Breast epithelium (tissue), 3 donors: ENCODE measurements at regions not wholly inside any gene's neighbourhood (a gene's known extent, or its start where the extent isn't known, plus 50 kb on each side); places are given as distances from the start of the nearest gene placed in this dataset.

Source experiments
- CTCF ChIP-seq, 3 donors: fragments of 450-650 bp; IDR thresholded peaks; one replicate each; pipeline ENCODE4 v1.5.1; 2016 to 2017; ENCODE audit warnings: antibody characterized with exemption in 3 of 3, mild to moderate bottlenecking in 3 of 3, moderate library complexity in 3 of 3
- POLR2A ChIP-seq: fragments of 450-650 bp; IDR thresholded peaks from one replicate; pipeline ENCODE4 v1.6.1; 2016; ENCODE audit warnings: antibody characterized with exemption, mild to moderate bottlenecking, moderate library complexity

GRCh38 chr12:78420991-78421390 is 443.6 kb upstream of the SYT1 start:
- no peak for TF ChIP-seq POLR2A
- no peak for TF ChIP-seq CTCF (IDR thresholded peaks at IDR 0.05)
